ENCODE measurements at regions not wholly inside any gene's neighbourhood (a gene's known extent, or its start where the extent isn't known, plus 50 kb on each side); places are given as distances from the start of the nearest gene placed in this dataset.

- DNase-seq, result no peak
- intact Hi-C loops (cut with DNase I), result no loop called here
These were observed 163.2 kb upstream of the RPL38 start for GRCh38 chr17:74040291-74040690.

GRCh38 chr17:74040729-74041128, 162.7 kb upstream of the RPL38 start:
- DNase-seq, result no peak
- intact Hi-C loops (cut with DNase I), result no loop called here

- peak in 24 of 42 donors; percentile 16 to 65 (median 35) for DNase-seq
- intact Hi-C loops (cut with DNase I), result no loop called here
These were observed 161.4 kb upstream of the RPL38 start for GRCh38 chr17:74041869-74042640.

- peak; percentile 43 to 96 (median 78) for DNase-seq
- intact Hi-C loops (cut with DNase I), result no loop called here
These were observed 160.6 kb upstream of the RPL38 start for GRCh38 chr17:74042744-74043486.

GRCh38 chr17:74043976-74044375, 159.5 kb upstream of the RPL38 start:
- intact Hi-C loops (cut with DNase I), result no loop called here
- DNase-seq, result no peak

- no peak for DNase-seq
- intact Hi-C loops (cut with DNase I), result no loop called here
These were observed 157.7 kb upstream of the RPL38 start for GRCh38 chr17:74045608-74046280.

GRCh38 chr17:74049167-74049966, 154.1 kb upstream of the RPL38 start:
- intact Hi-C loops (cut with DNase I), result no loop called here
- no peak for DNase-seq

GRCh38 chr17:74049967-74050458, 153.5 kb upstream of the RPL38 start:
- intact Hi-C loops (cut with DNase I), result no loop called here
- DNase-seq, result no peak

GRCh38 chr17:74051348-74051747, 152.1 kb upstream of the RPL38 start:
- DNase-seq, result no peak
- intact Hi-C loops (cut with DNase I), result no loop called here

- intact Hi-C loops (cut with DNase I), result no loop called here
- DNase-seq, result no peak
These were observed 150.3 kb upstream of the RPL38 start for GRCh38 chr17:74052993-74053711.

GRCh38 chr17:74053712-74054078, 149.8 kb upstream of the RPL38 start:
- DNase-seq, result no peak
- intact Hi-C loops (cut with DNase I), result no loop called here

- intact Hi-C loops (cut with DNase I), result no loop called here
- DNase-seq, result no peak
These were observed 149.2 kb upstream of the RPL38 start for GRCh38 chr17:74054249-74054648.

GRCh38 chr17:74055508-74056160, 147.8 kb upstream of the RPL38 start:
- DNase-seq, result no peak
- intact Hi-C loops (cut with DNase I), result no loop called here

- DNase-seq, result peak in 21 of 42 donors; percentile 14 to 58 (median 41)
- intact Hi-C loops (cut with DNase I), result no loop called here
These were observed 143.8 kb upstream of the RPL38 start for GRCh38 chr17:74059479-74060240.

GRCh38 chr17:74061758-74062157, 141.7 kb upstream of the RPL38 start:
- intact Hi-C loops (cut with DNase I), result no loop called here
- no peak for DNase-seq

- intact Hi-C loops (cut with DNase I), result no loop called here
These were observed 141.2 kb upstream of the RPL38 start for GRCh38 chr17:74062234-74062633.

GRCh38 chr17:74063439-74063838, 140.0 kb upstream of the RPL38 start:
- intact Hi-C loops (cut with DNase I), result no loop called here
- DNase-seq, result no peak

More at GRCh38 chr17:74062234-74062633, 141.2 kb upstream of the RPL38 start:
- no peak for DNase-seq

Data from head of caudate nucleus (tissue), 42 donors.